Adrenal gland (tissue), 5 donors: ENCODE measurements at regions not wholly inside any gene's neighbourhood (a gene's known extent, or its start where the extent isn't known, plus 50 kb on each side); places are given as distances from the start of the nearest gene placed in this dataset.

Source experiments
- POLR2A ChIP-seq, 2 donors: fragments of 450-650 bp; IDR thresholded peaks; one replicate each; pipeline ENCODE4 v1.6.1; 2017; ENCODE audit warnings: antibody characterized with exemption in 2 of 2, mild to moderate bottlenecking in 2 of 2, moderate library complexity in 1 of 2
- TF ChIP-seq, protein P1 (sequence below), 6 experiments: fragments of 450-650 bp in 4 of 6; fragments of 200-600 bp in 2 of 6; sonication (generic) in 1 of 6; IDR thresholded peaks; 1 replicate in 5 of 6; 2 replicates in 1 of 6; pipeline versions ENCODE4 v1.5.1 to v1.8.0; 2016 to 2021; ENCODE audit warnings: antibody characterized with exemption in 6 of 6, mild to moderate bottlenecking in 2 of 6, moderate library complexity in 1 of 6
- donor health status: DM: no; HTN: no; CAD: no.

DNA sequence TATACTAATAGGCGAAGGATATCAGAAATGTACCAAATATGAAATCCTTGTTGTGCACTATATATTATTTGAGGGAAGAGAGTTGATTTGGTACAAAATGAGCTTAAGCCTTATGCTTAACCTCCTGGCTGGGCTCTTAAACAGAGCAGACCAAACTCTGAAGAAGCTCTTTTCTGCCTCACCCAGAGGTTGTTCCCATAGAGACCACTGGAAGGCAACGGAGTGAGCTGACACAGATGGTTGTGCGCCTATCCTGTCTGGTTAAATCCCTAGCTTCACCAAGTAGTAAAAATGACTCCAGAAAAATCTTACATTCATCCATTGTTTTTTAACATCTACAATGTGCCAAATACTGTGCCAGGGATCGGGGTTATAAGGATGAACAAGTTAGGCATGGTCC lies 55.9 kb upstream of the NOL4 start:
- TF ChIP-seq, protein P1, sequence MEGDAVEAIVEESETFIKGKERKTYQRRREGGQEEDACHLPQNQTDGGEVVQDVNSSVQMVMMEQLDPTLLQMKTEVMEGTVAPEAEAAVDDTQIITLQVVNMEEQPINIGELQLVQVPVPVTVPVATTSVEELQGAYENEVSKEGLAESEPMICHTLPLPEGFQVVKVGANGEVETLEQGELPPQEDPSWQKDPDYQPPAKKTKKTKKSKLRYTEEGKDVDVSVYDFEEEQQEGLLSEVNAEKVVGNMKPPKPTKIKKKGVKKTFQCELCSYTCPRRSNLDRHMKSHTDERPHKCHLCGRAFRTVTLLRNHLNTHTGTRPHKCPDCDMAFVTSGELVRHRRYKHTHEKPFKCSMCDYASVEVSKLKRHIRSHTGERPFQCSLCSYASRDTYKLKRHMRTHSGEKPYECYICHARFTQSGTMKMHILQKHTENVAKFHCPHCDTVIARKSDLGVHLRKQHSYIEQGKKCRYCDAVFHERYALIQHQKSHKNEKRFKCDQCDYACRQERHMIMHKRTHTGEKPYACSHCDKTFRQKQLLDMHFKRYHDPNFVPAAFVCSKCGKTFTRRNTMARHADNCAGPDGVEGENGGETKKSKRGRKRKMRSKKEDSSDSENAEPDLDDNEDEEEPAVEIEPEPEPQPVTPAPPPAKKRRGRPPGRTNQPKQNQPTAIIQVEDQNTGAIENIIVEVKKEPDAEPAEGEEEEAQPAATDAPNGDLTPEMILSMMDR (IDR thresholded peaks at IDR 0.05), result no peak
- TF ChIP-seq POLR2A (IDR thresholded peaks at IDR 0.05), result no peak
